ENCODE measurements at regions not wholly inside any gene's neighbourhood (a gene's known extent, or its start where the extent isn't known, plus 50 kb on each side); places are given as distances from the start of the nearest gene placed in this dataset.

DNA sequence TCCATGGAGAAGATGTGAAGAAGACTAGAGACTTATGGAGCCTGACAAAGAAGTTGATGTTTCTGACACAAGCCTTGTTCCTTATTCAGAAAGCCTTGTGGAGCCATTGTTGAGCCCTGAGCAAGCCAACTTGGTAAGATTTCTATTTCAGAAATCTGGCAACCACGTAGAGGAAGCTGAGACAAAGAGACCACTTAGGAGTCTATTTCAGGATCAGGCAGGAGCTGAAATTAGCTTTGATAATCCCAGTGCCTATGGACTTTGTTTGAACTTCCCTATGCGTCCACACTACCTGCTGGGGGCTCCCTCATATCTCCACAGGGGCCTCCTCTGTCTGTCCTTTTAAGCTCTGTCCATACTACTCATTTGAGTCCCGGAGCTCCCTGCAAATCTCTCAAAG lies 540.0 kb upstream of the GOT2 start:
- WGBS (ENCODE audit: insufficient coverage, insufficient read length), result no CpG with 5 or more reads among the region's 3 CpGs
- no peak for DNase-seq (ENCODE audit: low read depth, low spot score)
- H3K4me1 ChIP-seq (ENCODE audit: control insufficient read depth, insufficient read depth, low read length), result no peaks in the 10 kb centered on the region
- no peaks in the 10 kb centered on the region for H3K36me3 ChIP-seq (ENCODE audit: control insufficient read depth, insufficient read depth, low read length)
- H3K27ac ChIP-seq (ENCODE audit: low read length), result no peak overlapping the region
- H3K9me3 ChIP-seq (ENCODE audit: control insufficient read depth, insufficient read depth, low read length), result no peaks in the 10 kb centered on the region
- H3K4me3 ChIP-seq (ENCODE audit: low read length), result no peak overlapping the region
- H3K27me3 ChIP-seq (ENCODE audit: control insufficient read depth, insufficient read depth, low read length), result no peaks in the 10 kb centered on the region

GRCh38 chr16:59263955-59264354 lies 529.8 kb upstream of the GOT2 start:
- WGBS (ENCODE audit: insufficient coverage, insufficient read length), result no CpG with 5 or more reads among the region's 4 CpGs
- Histone ChIP-seq H3K9me3 (ENCODE audit: control insufficient read depth, insufficient read depth, low read length) (no peaks in the 10 kb centered on the region), H3K4me3 (ENCODE audit: low read length) (no peak overlapping the region), H3K36me3 (ENCODE audit: control insufficient read depth, insufficient read depth, low read length) (no peaks in the 10 kb centered on the region), H3K4me1 (ENCODE audit: control insufficient read depth, insufficient read depth, low read length) (no peaks in the 10 kb centered on the region), H3K27me3 (ENCODE audit: control insufficient read depth, insufficient read depth, low read length) (no peaks in the 10 kb centered on the region), H3K27ac (ENCODE audit: low read length) (no peak overlapping the region)
- DNase-seq (ENCODE audit: low read depth, low spot score), result no peak

DNA sequence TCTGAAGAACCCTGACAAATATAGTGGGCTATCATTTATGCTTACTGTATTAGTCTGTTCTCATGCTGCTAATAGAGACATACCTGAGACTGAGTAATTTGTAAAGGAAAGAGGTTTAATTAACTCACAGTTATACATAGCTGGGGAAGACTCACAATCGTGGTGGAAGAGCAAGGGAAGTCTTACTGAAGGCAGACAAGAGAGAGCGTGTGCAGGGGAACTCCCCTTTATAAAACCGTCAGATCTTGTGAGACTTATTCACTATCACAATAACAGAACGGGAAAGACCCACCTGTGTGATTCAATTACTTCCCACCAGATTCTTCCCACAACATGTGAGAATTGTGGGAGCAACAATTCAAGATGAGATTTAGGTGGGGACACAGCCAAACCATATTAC lies 526.8 kb upstream of the GOT2 start:
- H3K36me3 ChIP-seq (ENCODE audit: control insufficient read depth, insufficient read depth, low read length), result no peaks in the 10 kb centered on the region

GRCh38 chr16:59259950-59260319 lies 525.8 kb upstream of the GOT2 start:
- Histone ChIP-seq H3K4me1 (ENCODE audit: control insufficient read depth, insufficient read depth, low read length) (no peaks in the 10 kb centered on the region), H3K36me3 (ENCODE audit: control insufficient read depth, insufficient read depth, low read length) (no peaks in the 10 kb centered on the region), H3K4me3 (ENCODE audit: low read length) (no peak overlapping the region), H3K27ac (ENCODE audit: low read length) (no peak overlapping the region), H3K9me3 (ENCODE audit: control insufficient read depth, insufficient read depth, low read length) (no peaks in the 10 kb centered on the region), H3K27me3 (ENCODE audit: control insufficient read depth, insufficient read depth, low read length) (no peaks in the 10 kb centered on the region)
- no peak for DNase-seq (ENCODE audit: low read depth, low spot score)

More for the DNA sequence above, 526.8 kb upstream of the GOT2 start:
- WGBS (ENCODE audit: insufficient coverage, insufficient read length), result no CpG with 5 or more reads among the region's 4 CpGs
- Histone ChIP-seq H3K27ac (ENCODE audit: low read length) (no peak overlapping the region), H3K27me3 (ENCODE audit: control insufficient read depth, insufficient read depth, low read length) (no peaks in the 10 kb centered on the region), H3K4me3 (ENCODE audit: low read length) (no peak overlapping the region), H3K4me1 (ENCODE audit: control insufficient read depth, insufficient read depth, low read length) (no peaks in the 10 kb centered on the region), H3K9me3 (ENCODE audit: control insufficient read depth, insufficient read depth, low read length) (no peaks in the 10 kb centered on the region)
- no peak for DNase-seq (ENCODE audit: low read depth, low spot score)

DNA sequence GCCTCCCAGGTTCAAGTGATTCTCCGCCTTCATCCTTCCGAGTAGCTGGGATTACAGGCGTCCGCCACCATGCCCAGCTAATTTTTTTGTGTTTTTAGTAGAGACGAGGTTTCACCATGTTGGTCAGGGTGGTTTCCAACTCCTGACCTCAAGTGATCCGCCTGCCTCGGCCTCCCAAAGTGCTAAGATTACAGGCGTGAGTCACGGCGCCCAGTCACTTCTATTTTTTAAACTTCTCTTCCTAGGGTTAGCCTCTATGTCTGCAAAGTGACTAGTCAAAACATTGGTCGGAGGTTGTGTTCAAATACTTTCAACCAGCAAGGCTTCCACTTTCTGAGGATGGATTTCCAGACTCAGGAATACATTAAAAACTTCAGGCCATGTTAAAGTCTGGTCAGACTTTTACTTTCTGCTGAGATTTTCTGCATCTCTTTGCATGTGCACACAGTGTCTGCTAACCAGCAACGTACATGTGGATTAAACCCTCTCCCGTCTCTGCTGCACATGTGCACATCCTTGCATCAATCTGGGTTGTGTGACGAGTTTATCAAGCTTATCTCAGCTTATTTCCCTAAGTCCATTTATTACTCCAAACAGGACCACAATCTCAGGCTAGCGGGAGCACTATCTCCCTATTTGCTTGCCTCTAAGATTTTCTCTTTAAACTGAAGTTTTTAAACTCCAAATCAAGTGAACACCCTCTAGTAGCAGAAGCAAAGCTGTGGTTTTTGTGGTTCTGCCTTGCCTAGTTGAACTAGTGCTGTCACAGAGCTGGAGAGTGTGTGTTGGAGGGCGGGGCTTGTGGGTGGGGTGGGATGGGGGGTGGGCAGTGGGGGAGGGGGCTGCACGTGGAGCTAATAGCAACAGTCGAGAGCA lies 525.2 kb upstream of the GOT2 start:
- no peaks in the 10 kb centered on the region for H3K27me3 ChIP-seq (ENCODE audit: control insufficient read depth, insufficient read depth, low read length)
- H3K4me1 ChIP-seq (ENCODE audit: control insufficient read depth, insufficient read depth, low read length), result no peaks in the 10 kb centered on the region
- no peaks in the 10 kb centered on the region for H3K36me3 ChIP-seq (ENCODE audit: control insufficient read depth, insufficient read depth, low read length)
- H3K9me3 ChIP-seq (ENCODE audit: control insufficient read depth, insufficient read depth, low read length), result no peaks in the 10 kb centered on the region
- no peak overlapping the region for H3K27ac ChIP-seq (ENCODE audit: low read length)
- DNase-seq (ENCODE audit: low read depth, low spot score), result no peak
- H3K4me3 ChIP-seq (ENCODE audit: low read length), result no peak overlapping the region
- no CpG with 5 or more reads among the region's 18 CpGs for WGBS (ENCODE audit: insufficient coverage, insufficient read length)

DNA sequence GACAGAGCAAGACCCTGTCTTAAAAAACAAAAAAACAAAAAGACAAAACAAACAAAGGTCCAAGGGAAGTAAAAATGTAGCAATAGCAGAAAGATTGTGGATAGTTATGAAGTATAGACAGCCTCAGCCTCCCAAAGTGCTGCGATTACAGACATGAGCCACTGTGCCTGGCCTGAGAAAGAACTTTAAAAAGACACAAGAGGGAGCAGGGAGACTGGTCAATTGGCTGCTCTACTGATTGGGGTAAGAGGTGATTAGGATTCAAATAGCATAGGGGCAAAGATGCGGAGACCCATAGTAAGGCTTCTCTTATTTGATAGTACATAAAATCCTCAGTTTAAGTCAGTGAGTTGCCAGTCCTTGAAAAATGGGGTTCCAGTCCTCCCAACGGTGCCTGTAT lies 518.2 kb upstream of the GOT2 start:
- H3K27ac ChIP-seq (ENCODE audit: low read length), result no peak overlapping the region
- H3K9me3 ChIP-seq (ENCODE audit: control insufficient read depth, insufficient read depth, low read length), result no peaks in the 10 kb centered on the region
- no peaks in the 10 kb centered on the region for H3K4me1 ChIP-seq (ENCODE audit: control insufficient read depth, insufficient read depth, low read length)
- no peaks in the 10 kb centered on the region for H3K36me3 ChIP-seq (ENCODE audit: control insufficient read depth, insufficient read depth, low read length)
- no peak overlapping the region for H3K4me3 ChIP-seq (ENCODE audit: low read length)
- no peak for DNase-seq (ENCODE audit: low read depth, low spot score)
- H3K27me3 ChIP-seq (ENCODE audit: control insufficient read depth, insufficient read depth, low read length), result no peaks in the 10 kb centered on the region
- no CpG with 5 or more reads among the region's 3 CpGs for WGBS (ENCODE audit: insufficient coverage, insufficient read length)

DNA sequence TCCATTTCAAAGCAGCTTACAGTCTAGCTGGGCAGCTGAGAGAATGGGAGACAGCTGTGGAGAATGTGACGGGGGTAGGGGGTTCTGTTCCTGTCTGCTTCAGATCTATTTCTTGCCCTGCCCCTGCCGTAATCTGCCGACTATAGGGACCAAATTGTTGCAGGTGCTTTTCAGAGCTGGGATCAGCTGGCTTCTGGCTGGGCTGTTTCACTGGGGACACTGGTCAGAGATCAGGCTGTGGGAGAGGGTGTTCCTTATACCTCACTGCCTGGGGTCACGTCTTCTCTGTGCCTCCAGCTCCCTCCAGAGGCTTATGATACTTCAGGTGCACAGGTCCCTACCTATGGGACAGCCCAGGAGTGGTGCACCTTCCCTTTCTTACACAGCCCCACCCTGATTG lies 514.9 kb upstream of the GOT2 start:
- no CpG with 5 or more reads among the region's 4 CpGs for WGBS (ENCODE audit: insufficient coverage, insufficient read length)
- Histone ChIP-seq H3K27me3 (ENCODE audit: control insufficient read depth, insufficient read depth, low read length) (no peaks in the 10 kb centered on the region), H3K4me1 (ENCODE audit: control insufficient read depth, insufficient read depth, low read length) (no peaks in the 10 kb centered on the region), H3K4me3 (ENCODE audit: low read length) (no peak overlapping the region), H3K36me3 (ENCODE audit: control insufficient read depth, insufficient read depth, low read length) (no peaks in the 10 kb centered on the region), H3K9me3 (ENCODE audit: control insufficient read depth, insufficient read depth, low read length) (no peaks in the 10 kb centered on the region), H3K27ac (ENCODE audit: low read length) (no peak overlapping the region)
- peak; percentile 33 for DNase-seq (ENCODE audit: low read depth, low spot score)

DNA sequence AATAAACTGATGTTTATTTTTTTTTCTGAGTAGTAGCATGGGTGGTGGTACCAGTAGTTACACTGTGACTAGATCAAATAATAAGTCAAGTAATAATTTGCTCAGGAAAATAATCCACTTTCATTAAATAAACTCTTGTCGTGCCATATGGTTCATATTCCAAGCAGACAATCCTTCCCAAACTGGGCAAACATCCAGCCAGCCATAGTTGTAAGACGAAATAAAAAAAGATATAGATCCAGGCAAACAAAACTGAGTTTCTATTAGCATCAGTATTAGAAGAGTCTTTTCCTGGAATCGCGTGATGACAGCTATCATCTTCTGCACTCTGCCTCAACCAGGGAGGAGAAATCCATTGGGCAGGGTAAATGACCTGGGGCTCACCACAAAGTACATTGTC lies 508.4 kb upstream of the GOT2 start:
- DNase-seq (ENCODE audit: low read depth, low spot score), result no peak
- no peak overlapping the region for H3K27ac ChIP-seq (ENCODE audit: low read length)
- H3K27me3 ChIP-seq (ENCODE audit: control insufficient read depth, insufficient read depth, low read length), result no peaks in the 10 kb centered on the region
- H3K9me3 ChIP-seq (ENCODE audit: control insufficient read depth, insufficient read depth, low read length), result no peaks in the 10 kb centered on the region
- H3K4me1 ChIP-seq (ENCODE audit: control insufficient read depth, insufficient read depth, low read length), result no peaks in the 10 kb centered on the region; the same call in 1 of the 2 replicates
- no peaks in the 10 kb centered on the region for H3K36me3 ChIP-seq (ENCODE audit: control insufficient read depth, insufficient read depth, low read length)
- H3K4me3 ChIP-seq (ENCODE audit: low read length), result no peak overlapping the region
- no CpG with 5 or more reads among the region's 4 CpGs for WGBS (ENCODE audit: insufficient coverage, insufficient read length)

GRCh38 chr16:59238246-59238645 lies 504.1 kb upstream of the GOT2 start:
- H3K4me1 ChIP-seq (ENCODE audit: control insufficient read depth, insufficient read depth, low read length), result peaks cover 2% of the 10 kb centered on the region; the same call in 1 of the 2 replicates
- H3K27ac ChIP-seq (ENCODE audit: low read length), result no peak overlapping the region
- no peaks in the 10 kb centered on the region for H3K9me3 ChIP-seq (ENCODE audit: control insufficient read depth, insufficient read depth, low read length)
- no peak overlapping the region for H3K4me3 ChIP-seq (ENCODE audit: low read length)
- no peaks in the 10 kb centered on the region for H3K27me3 ChIP-seq (ENCODE audit: control insufficient read depth, insufficient read depth, low read length)
- no peaks in the 10 kb centered on the region for H3K36me3 ChIP-seq (ENCODE audit: control insufficient read depth, insufficient read depth, low read length)
- DNase-seq (ENCODE audit: low read depth, low spot score), result no peak
- WGBS (ENCODE audit: insufficient coverage, insufficient read length), result no CpG with 5 or more reads among the region's 3 CpGs

- Histone ChIP-seq H3K9me3 (ENCODE audit: control insufficient read depth, insufficient read depth, low read length) (no peaks in the 10 kb centered on the region), H3K4me3 (ENCODE audit: low read length) (no peak overlapping the region), H3K27ac (ENCODE audit: low read length) (no peak overlapping the region), H3K27me3 (ENCODE audit: control insufficient read depth, insufficient read depth, low read length) (no peaks in the 10 kb centered on the region), H3K36me3 (ENCODE audit: control insufficient read depth, insufficient read depth, low read length) (no peaks in the 10 kb centered on the region), H3K4me1 (ENCODE audit: control insufficient read depth, insufficient read depth, low read length) (peaks cover 2% of the 10 kb centered on the region; the same call in 1 of the 2 replicates)
- WGBS (ENCODE audit: insufficient coverage, insufficient read length), result no CpG with 5 or more reads among the region's 4 CpGs
- DNase-seq (ENCODE audit: low read depth, low spot score), result peak; percentile 20
Observed at GRCh38 chr16:59236804-59237458, 502.8 kb upstream of the GOT2 start.

GRCh38 chr16:59224401-59224800 lies 490.3 kb upstream of the GOT2 start:
- Histone ChIP-seq H3K36me3 (ENCODE audit: control insufficient read depth, insufficient read depth, low read length) (no peaks in the 10 kb centered on the region), H3K4me1 (ENCODE audit: control insufficient read depth, insufficient read depth, low read length) (no peaks in the 10 kb centered on the region), H3K9me3 (ENCODE audit: control insufficient read depth, insufficient read depth, low read length) (no peaks in the 10 kb centered on the region), H3K27ac (ENCODE audit: low read length) (no peak overlapping the region), H3K27me3 (ENCODE audit: control insufficient read depth, insufficient read depth, low read length) (no peaks in the 10 kb centered on the region), H3K4me3 (ENCODE audit: low read length) (no peak overlapping the region)
- no peak for DNase-seq (ENCODE audit: low read depth, low spot score)
- WGBS (ENCODE audit: insufficient coverage, insufficient read length), result no CpG with 5 or more reads among the region's 2 CpGs
